ENCODE measurements at regions not wholly inside any gene's neighbourhood (a gene's known extent, or its start where the extent isn't known, plus 50 kb on each side); places are given as distances from the start of the nearest gene placed in this dataset.

GRCh38 chr15:93758824-93759223 lies 472.5 kb upstream of the MCTP2 start:
- Histone ChIP-seq H3K79me2 (ENCODE audit: control insufficient read depth, insufficient read depth, low read length) (no peaks in the 10 kb centered on the region), H3K9ac (ENCODE audit: control insufficient read depth, insufficient read depth, low read length) (no peak overlapping the region), H3K9me3 (replicated peaks; ENCODE audit: control insufficient read depth, insufficient read depth, low read length) (no peaks in the 10 kb centered on the region), H3K27ac (ENCODE audit: control insufficient read depth, insufficient read depth) (no peak overlapping the region), H3K4me3 (no peak overlapping the region), H3K4me2 (ENCODE audit: control insufficient read depth, insufficient read depth) (no peak overlapping the region), H3K4me1 (ENCODE audit: control insufficient read depth, insufficient read depth, low read length) (no peaks in the 10 kb centered on the region), H3K27me3 (replicated peaks in 1 of 2; ENCODE audit: control insufficient read depth in 2 of 2, insufficient read depth in 2 of 2, low read length in 1 of 2) (no peaks in the 10 kb centered on the region), H4K20me1 (ENCODE audit: control insufficient read depth, insufficient read depth) (no peaks in the 10 kb centered on the region), H2AFZ (ENCODE audit: control insufficient read depth, low read depth, low read length) (no peak overlapping the region), H3K36me3 (ENCODE audit: control insufficient read depth in 2 of 2, insufficient read depth in 2 of 2, low read length in 1 of 2) (no peaks in the 10 kb centered on the region)
- WGBS (ENCODE audit: insufficient coverage, insufficient replicate concordance, low lambda C conversion rate, missing lambda C conversion rate), result 18% methylated on average over 2 of the region's 2 CpGs
- ChIA-PET CTCF (no interaction called here), POLR2A (no interaction called here), SMC1A (ENCODE audit: uncharacterized antibody, unreplicated experiment) (no interaction called here), RAD21 (ENCODE audit: unreplicated experiment) (no interaction called here)
- in situ Hi-C loops (cut with MboI) (no loop called here), intact Hi-C loops (cut with micrococcal nuclease; ENCODE audit: unreplicated experiment) (no loop called here)
- TF ChIP-seq CHD4 (IDR thresholded peaks at IDR 0.05) (no peak), ZNF592 (IDR thresholded peaks at IDR 0.05) (no peak), NBN (IDR thresholded peaks at IDR 0.05) (no peak), ESRRA (IDR thresholded peaks at IDR 0.05; ENCODE audit: low read length) (no peak), CBX5 (IDR thresholded peaks at IDR 0.05; ENCODE audit: low read depth) (no peak)
- TF ChIP-seq, protein P1, sequence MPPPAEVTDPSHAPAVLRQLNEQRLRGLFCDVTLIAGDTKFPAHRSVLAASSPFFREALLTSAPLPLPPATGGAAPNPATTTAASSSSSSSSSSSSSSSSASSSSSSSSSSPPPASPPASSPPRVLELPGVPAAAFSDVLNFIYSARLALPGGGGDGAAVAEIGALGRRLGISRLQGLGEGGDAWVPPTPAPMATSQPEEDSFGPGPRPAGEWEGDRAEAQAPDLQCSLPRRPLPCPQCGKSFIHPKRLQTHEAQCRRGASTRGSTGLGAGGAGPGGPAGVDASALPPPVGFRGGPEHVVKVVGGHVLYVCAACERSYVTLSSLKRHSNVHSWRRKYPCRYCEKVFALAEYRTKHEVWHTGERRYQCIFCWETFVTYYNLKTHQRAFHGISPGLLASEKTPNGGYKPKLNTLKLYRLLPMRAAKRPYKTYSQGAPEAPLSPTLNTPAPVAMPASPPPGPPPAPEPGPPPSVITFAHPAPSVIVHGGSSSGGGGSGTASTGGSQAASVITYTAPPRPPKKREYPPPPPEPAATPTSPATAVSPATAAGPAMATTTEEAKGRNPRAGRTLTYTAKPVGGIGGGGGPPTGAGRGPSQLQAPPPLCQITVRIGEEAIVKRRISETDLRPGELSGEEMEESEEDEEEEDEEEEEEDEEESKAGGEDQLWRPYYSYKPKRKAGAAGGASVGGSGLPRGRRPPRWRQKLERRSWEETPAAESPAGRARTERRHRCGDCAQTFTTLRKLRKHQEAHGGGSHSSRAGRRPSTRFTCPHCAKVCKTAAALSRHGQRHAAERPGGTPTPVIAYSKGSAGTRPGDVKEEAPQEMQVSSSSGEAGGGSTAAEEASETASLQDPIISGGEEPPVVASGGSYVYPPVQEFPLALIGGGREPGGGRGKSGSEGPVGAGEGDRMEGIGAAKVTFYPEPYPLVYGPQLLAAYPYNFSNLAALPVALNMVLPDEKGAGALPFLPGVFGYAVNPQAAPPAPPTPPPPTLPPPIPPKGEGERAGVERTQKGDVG (CRISPR knock-in tag; IDR thresholded peaks at IDR 0.05), result no peak
- no peak for DNase-seq (ENCODE audit: low read depth, low spot score)
- no peak for FAIRE-seq
- BruUV-seq (replicated peaks), result no TSS peak
- ATAC-seq, result no peak

All from GM12878 (cell line).